ENCODE measurements at regions not wholly inside any gene's neighbourhood (a gene's known extent, or its start where the extent isn't known, plus 50 kb on each side); places are given as distances from the start of the nearest gene placed in this dataset. TPM values are rescaled to one million over a fixed set of nuclear protein-coding genes. Genes with fewer than 3 reads are reported as not detected.

Small RNA genes in the stretch of these regions (small RNA-seq; reads per million reads assigned to genes)
- gene AC233266.1 (not detected), gene RNA5SP100 (not detected)
